ENCODE measurements at regions not wholly inside any gene's neighbourhood (a gene's known extent, or its start where the extent isn't known, plus 50 kb on each side); places are given as distances from the start of the nearest gene placed in this dataset.

DNA sequence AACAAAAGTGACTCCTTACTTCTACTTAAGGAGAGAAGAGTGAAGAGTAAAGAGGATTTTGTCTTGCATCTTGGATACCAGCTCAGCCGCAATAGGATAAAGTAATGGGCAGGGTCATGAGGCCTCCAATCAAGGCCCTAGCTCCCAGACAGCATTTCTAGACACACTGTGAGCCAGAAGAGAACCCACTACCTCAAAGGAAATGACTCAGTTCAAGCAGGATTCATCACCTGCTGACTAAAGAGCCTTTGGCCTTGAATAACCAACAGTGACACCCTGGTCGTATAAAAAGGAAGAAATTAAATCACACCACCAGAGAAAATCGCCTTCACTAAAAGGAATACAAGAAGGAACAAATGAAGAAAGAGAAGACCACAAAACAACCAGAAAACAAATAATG lies 416.1 kb downstream of the PCDH18 start:
- H3K27ac ChIP-seq (ENCODE audit: low read depth in 2 of 2, low read length in 2 of 2) = no peak overlapping the region
- H3K27me3 ChIP-seq (ENCODE audit: control insufficient read depth in 2 of 2, insufficient read depth in 2 of 2, low read length in 2 of 2) = no peaks in the 10 kb centered on the region
- H3K4me1 ChIP-seq (ENCODE audit: control insufficient read depth in 2 of 2, insufficient read depth in 2 of 2, low read length in 2 of 2) = no peaks in the 10 kb centered on the region
- no peaks in the 10 kb centered on the region for H3K9me3 ChIP-seq (ENCODE audit: control insufficient read depth in 2 of 2, low read length in 2 of 2)
- H3K9ac ChIP-seq (ENCODE audit: low read depth in 1 of 2, low read length in 2 of 2) = no peak overlapping the region
- H3K36me3 ChIP-seq (ENCODE audit: control insufficient read depth in 2 of 2, insufficient read depth in 2 of 2, low read length in 2 of 2) = no peaks in the 10 kb centered on the region
- no peak overlapping the region for H3K4me3 ChIP-seq (ENCODE audit: low read length in 2 of 2)

DNA sequence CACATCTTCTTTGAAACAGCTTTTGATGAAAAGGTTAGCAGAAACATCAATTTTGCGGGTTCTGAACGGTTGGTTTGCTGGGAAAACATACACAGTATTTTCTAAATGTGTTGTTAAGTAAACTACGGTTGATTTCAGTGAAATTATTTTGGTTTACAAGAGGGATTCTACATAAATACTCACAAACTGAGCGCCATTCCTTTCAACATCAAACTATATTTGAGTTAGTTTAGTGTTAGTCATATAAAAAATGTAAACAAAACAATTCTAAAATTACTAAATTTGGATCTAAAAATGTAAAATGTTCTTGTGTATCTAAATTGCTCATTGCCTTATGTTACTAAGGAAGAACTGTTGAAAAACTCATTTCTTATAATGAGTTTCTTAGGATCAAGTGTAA lies 425.6 kb downstream of the PCDH18 start:
- H3K9ac ChIP-seq (ENCODE audit: low read depth in 1 of 2, low read length in 2 of 2) = no peak overlapping the region
- no peak overlapping the region for H3K27ac ChIP-seq (ENCODE audit: low read depth in 2 of 2, low read length in 2 of 2)
- no peaks in the 10 kb centered on the region for H3K36me3 ChIP-seq (ENCODE audit: control insufficient read depth in 2 of 2, insufficient read depth in 2 of 2, low read length in 2 of 2)
- H3K4me1 ChIP-seq (ENCODE audit: control insufficient read depth in 2 of 2, insufficient read depth in 2 of 2, low read length in 2 of 2) = no peaks in the 10 kb centered on the region
- no peaks in the 10 kb centered on the region for H3K9me3 ChIP-seq (ENCODE audit: control insufficient read depth in 2 of 2, low read length in 2 of 2)
- H3K4me3 ChIP-seq (ENCODE audit: low read length in 2 of 2) = no peak overlapping the region
- no peaks in the 10 kb centered on the region for H3K27me3 ChIP-seq (ENCODE audit: control insufficient read depth in 2 of 2, insufficient read depth in 2 of 2, low read length in 2 of 2)

DNA sequence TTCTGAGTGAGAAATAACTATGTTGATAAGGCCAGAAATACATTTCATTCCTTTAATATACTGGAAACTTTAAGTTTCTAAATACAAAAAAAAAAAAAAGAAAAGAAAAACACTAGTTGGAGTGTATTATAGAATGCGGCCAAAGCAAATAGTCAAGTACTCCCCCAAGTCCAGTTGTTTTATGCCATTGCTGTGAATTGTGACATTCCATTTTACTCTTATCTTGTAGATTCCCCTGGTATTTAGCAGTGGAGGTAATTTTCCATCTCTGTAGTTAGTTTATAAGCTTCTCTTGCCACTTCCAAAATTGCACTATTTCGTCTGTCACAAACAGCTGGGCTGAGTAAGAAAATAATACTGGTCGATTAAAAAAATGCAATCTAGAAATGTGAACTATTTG lies 426.0 kb downstream of the PCDH18 start:
- H3K4me1 ChIP-seq (ENCODE audit: control insufficient read depth in 2 of 2, insufficient read depth in 2 of 2, low read length in 2 of 2) = no peaks in the 10 kb centered on the region
- H3K9me3 ChIP-seq (ENCODE audit: control insufficient read depth in 2 of 2, low read length in 2 of 2) = no peaks in the 10 kb centered on the region
- no peak overlapping the region for H3K27ac ChIP-seq (ENCODE audit: low read depth in 2 of 2, low read length in 2 of 2)
- H3K9ac ChIP-seq (ENCODE audit: low read depth in 1 of 2, low read length in 2 of 2) = no peak overlapping the region
- H3K36me3 ChIP-seq (ENCODE audit: control insufficient read depth in 2 of 2, insufficient read depth in 2 of 2, low read length in 2 of 2) = no peaks in the 10 kb centered on the region
- H3K4me3 ChIP-seq (ENCODE audit: low read length in 2 of 2) = no peak overlapping the region
- no peaks in the 10 kb centered on the region for H3K27me3 ChIP-seq (ENCODE audit: control insufficient read depth in 2 of 2, insufficient read depth in 2 of 2, low read length in 2 of 2)

DNA sequence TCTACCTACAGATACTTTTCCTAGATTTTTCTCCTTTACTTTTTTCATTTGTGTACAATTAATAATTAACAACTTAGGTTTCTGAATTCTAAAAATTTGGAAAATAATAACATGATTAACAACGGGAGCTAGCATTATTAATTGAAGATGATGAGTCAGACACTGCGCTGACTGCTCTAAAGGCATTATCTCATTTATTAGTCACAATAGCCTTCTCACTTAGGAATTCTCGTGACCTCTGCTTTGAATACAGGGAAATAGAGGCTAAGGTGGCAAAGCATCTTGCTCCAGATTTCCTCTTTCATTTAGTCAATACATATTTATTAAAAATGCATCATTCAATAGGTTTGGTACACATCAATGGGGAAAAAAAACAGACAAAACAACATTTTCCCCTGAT lies 441.3 kb downstream of the PCDH18 start:
- Histone ChIP-seq H3K36me3 (ENCODE audit: control insufficient read depth in 2 of 2, insufficient read depth in 2 of 2, low read length in 2 of 2) (no peaks in the 10 kb centered on the region), H3K9ac (ENCODE audit: low read depth in 1 of 2, low read length in 2 of 2) (no peak overlapping the region), H3K4me3 (ENCODE audit: low read length in 2 of 2) (no peak overlapping the region), H3K27ac (ENCODE audit: low read depth in 2 of 2, low read length in 2 of 2) (no peak overlapping the region), H3K27me3 (ENCODE audit: control insufficient read depth in 2 of 2, insufficient read depth in 2 of 2, low read length in 2 of 2) (no peaks in the 10 kb centered on the region), H3K9me3 (ENCODE audit: control insufficient read depth in 2 of 2, low read length in 2 of 2) (no peaks in the 10 kb centered on the region), H3K4me1 (ENCODE audit: control insufficient read depth in 2 of 2, insufficient read depth in 2 of 2, low read length in 2 of 2) (no peaks in the 10 kb centered on the region)

DNA sequence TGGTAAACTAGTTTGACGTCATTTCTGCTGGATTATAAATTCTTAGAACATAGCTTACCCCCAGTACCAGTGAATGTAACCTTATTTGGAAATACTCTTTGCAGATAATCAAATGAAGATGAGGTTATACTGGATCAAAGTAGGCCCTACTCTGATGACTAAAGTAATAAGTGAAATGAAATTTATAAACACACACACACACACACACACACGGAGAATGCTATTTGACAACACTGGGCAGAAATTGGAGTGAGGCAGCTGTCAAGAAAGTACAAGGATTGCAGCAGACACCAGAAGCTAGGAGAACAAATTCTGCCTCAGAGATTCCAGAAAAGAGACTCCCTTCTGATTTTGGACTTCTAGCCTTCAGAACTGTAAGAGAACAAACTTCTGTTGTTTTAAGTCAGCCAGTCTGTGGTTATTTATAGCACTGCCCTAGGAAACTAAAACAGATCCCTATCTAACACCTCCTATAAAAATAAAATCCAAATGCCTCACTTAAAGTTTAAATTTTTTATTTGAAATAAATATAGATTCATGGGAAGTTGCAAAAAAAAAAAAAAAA lies 448.6 kb downstream of the PCDH18 start:
- Histone ChIP-seq H3K9ac (ENCODE audit: low read depth in 1 of 2, low read length in 2 of 2) (no peak overlapping the region), H3K4me3 (ENCODE audit: low read length in 2 of 2) (no peak overlapping the region), H3K9me3 (ENCODE audit: control insufficient read depth in 2 of 2, low read length in 2 of 2) (no peaks in the 10 kb centered on the region), H3K4me1 (ENCODE audit: control insufficient read depth in 2 of 2, insufficient read depth in 2 of 2, low read length in 2 of 2) (no peaks in the 10 kb centered on the region), H3K36me3 (ENCODE audit: control insufficient read depth in 2 of 2, insufficient read depth in 2 of 2, low read length in 2 of 2) (no peaks in the 10 kb centered on the region), H3K27me3 (ENCODE audit: control insufficient read depth in 2 of 2, insufficient read depth in 2 of 2, low read length in 2 of 2) (no peaks in the 10 kb centered on the region), H3K27ac (ENCODE audit: low read depth in 2 of 2, low read length in 2 of 2) (no peak overlapping the region)

DNA sequence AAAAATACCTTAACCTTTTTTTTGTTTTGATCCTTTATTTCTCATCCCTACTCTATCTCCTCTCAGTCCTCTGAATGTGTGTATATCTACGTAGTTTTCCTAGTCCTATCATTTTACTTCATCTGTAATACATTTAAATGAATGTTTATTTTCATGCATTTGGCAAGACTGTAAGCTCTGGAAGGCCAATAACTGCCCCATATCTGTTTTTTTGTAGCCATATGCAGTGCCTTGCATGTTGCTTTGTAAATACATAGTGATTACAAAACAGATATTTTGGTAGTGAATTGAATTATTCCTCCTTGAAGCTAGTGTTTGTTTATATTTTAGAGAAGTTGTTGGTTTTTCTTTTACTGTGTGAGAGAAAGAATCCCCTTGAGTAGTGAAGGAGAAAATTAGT lies 450.2 kb downstream of the PCDH18 start:
- Histone ChIP-seq H3K4me1 (ENCODE audit: control insufficient read depth in 2 of 2, insufficient read depth in 2 of 2, low read length in 2 of 2) (no peaks in the 10 kb centered on the region), H3K27me3 (ENCODE audit: control insufficient read depth in 2 of 2, insufficient read depth in 2 of 2, low read length in 2 of 2) (no peaks in the 10 kb centered on the region), H3K4me3 (ENCODE audit: low read length in 2 of 2) (no peak overlapping the region), H3K9me3 (ENCODE audit: control insufficient read depth in 2 of 2, low read length in 2 of 2) (no peaks in the 10 kb centered on the region), H3K9ac (ENCODE audit: low read depth in 1 of 2, low read length in 2 of 2) (no peak overlapping the region), H3K36me3 (ENCODE audit: control insufficient read depth in 2 of 2, insufficient read depth in 2 of 2, low read length in 2 of 2) (no peaks in the 10 kb centered on the region), H3K27ac (ENCODE audit: low read depth in 2 of 2, low read length in 2 of 2) (no peak overlapping the region)

DNA sequence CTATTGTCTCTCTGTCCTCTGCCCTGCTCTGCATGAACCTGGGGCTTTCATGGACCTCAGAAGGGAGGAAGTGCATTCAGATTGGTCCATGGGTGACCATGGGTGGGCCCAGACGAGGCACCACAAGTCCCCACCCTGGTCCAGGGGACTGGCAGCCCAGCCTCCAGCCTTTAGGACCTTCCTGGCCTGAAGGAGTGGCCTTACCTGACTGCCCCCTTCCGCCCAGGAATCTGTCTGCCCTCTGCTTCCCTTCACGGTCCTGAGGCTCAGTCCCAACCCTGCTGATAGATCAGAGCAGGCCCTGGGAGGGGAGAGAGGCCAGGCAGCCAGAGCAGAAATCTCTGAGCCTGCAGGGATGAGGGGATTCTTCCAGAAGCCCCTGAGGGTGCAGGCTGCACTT lies 455.4 kb downstream of the PCDH18 start:
- Histone ChIP-seq H3K9me3 (ENCODE audit: control insufficient read depth in 2 of 2, low read length in 2 of 2) (no peaks in the 10 kb centered on the region), H3K4me3 (ENCODE audit: low read length in 2 of 2) (no peak overlapping the region), H3K27me3 (ENCODE audit: control insufficient read depth in 2 of 2, insufficient read depth in 2 of 2, low read length in 2 of 2) (no peaks in the 10 kb centered on the region), H3K9ac (ENCODE audit: low read depth in 1 of 2, low read length in 2 of 2) (no peak overlapping the region), H3K4me1 (ENCODE audit: control insufficient read depth in 2 of 2, insufficient read depth in 2 of 2, low read length in 2 of 2) (no peaks in the 10 kb centered on the region), H3K36me3 (ENCODE audit: control insufficient read depth in 2 of 2, insufficient read depth in 2 of 2, low read length in 2 of 2) (no peaks in the 10 kb centered on the region), H3K27ac (ENCODE audit: low read depth in 2 of 2, low read length in 2 of 2) (no peak overlapping the region)

DNA sequence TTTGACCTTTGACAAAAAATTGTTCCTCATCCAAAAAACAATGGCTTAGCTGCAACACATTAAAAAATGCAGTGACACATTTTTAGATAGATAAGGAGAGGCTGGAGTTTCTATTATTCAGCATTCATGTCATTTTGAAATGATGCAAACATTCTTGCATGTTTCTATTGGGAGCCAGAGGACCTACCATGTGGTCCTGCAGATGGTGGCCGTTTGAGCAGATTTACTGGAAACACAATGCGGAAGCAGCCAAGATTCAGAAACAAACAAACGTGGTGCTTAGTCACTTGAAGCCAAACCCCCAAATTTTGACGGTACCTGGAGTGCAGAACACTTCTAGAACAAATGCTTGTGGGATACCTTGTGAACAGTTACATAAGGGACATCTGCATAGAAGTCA lies 456.7 kb downstream of the PCDH18 start:
- H3K4me3 ChIP-seq (ENCODE audit: low read length in 2 of 2) = no peak overlapping the region
- H3K9ac ChIP-seq (ENCODE audit: low read depth in 1 of 2, low read length in 2 of 2) = no peak overlapping the region
- no peaks in the 10 kb centered on the region for H3K4me1 ChIP-seq (ENCODE audit: control insufficient read depth in 2 of 2, insufficient read depth in 2 of 2, low read length in 2 of 2)
- H3K36me3 ChIP-seq (ENCODE audit: control insufficient read depth in 2 of 2, insufficient read depth in 2 of 2, low read length in 2 of 2) = no peaks in the 10 kb centered on the region
- no peaks in the 10 kb centered on the region for H3K27me3 ChIP-seq (ENCODE audit: control insufficient read depth in 2 of 2, insufficient read depth in 2 of 2, low read length in 2 of 2)
- H3K27ac ChIP-seq (ENCODE audit: low read depth in 2 of 2, low read length in 2 of 2) = no peak overlapping the region
- no peaks in the 10 kb centered on the region for H3K9me3 ChIP-seq (ENCODE audit: control insufficient read depth in 2 of 2, low read length in 2 of 2)

DNA sequence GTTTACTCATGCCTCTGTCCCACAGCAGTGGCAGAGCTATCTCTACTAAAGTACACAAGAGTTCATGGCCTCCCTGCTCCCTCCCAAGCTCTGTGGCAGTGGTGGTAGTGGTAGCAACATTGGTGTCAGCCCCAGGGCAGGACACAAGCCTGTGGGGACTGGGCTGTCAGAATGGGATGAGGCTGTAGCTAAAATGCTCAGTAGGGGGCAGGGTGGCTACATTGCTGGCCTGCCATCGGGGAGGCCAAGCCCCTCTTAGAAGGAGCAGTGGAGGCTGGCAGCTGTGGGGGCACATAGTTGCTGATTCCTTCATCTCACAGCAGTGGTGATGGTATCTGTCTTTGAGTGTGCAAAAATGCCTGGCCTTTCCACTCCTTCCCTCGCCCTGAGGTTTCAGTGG lies 461.7 kb downstream of the PCDH18 start:
- Histone ChIP-seq H3K9ac (ENCODE audit: low read depth in 1 of 2, low read length in 2 of 2) (no peak overlapping the region), H3K27ac (ENCODE audit: low read depth in 2 of 2, low read length in 2 of 2) (no peak overlapping the region), H3K4me3 (ENCODE audit: low read length in 2 of 2) (no peak overlapping the region), H3K4me1 (ENCODE audit: control insufficient read depth in 2 of 2, insufficient read depth in 2 of 2, low read length in 2 of 2) (no peaks in the 10 kb centered on the region), H3K9me3 (ENCODE audit: control insufficient read depth in 2 of 2, low read length in 2 of 2) (no peaks in the 10 kb centered on the region), H3K36me3 (ENCODE audit: control insufficient read depth in 2 of 2, insufficient read depth in 2 of 2, low read length in 2 of 2) (no peaks in the 10 kb centered on the region), H3K27me3 (ENCODE audit: control insufficient read depth in 2 of 2, insufficient read depth in 2 of 2, low read length in 2 of 2) (no peaks in the 10 kb centered on the region)

DNA sequence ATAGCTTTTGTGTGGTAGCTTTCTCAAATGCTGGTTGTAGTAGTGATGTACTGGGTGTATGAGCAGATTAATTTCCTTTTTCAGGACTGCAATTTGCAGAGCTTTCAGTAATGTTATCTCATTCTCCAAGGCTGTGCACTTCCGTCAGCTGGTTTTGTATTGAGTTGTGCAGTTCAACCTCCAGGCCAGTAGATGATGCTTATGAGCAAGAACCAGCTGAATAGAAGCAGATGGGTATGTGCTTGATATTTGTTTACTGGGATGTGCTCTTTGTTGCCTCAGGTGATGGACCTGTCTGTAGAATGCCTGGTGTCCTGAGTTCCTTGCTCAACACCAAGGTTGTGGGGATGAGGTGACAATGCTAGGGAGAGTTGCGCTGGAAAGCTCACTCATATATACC lies 462.8 kb downstream of the PCDH18 start:
- H3K9ac ChIP-seq (ENCODE audit: low read depth in 1 of 2, low read length in 2 of 2) = no peak overlapping the region
- H3K4me1 ChIP-seq (ENCODE audit: control insufficient read depth in 2 of 2, insufficient read depth in 2 of 2, low read length in 2 of 2) = no peaks in the 10 kb centered on the region
- H3K27ac ChIP-seq (ENCODE audit: low read depth in 2 of 2, low read length in 2 of 2) = no peak overlapping the region
- no peak overlapping the region for H3K4me3 ChIP-seq (ENCODE audit: low read length in 2 of 2)
- no peaks in the 10 kb centered on the region for H3K36me3 ChIP-seq (ENCODE audit: control insufficient read depth in 2 of 2, insufficient read depth in 2 of 2, low read length in 2 of 2)
- no peaks in the 10 kb centered on the region for H3K27me3 ChIP-seq (ENCODE audit: control insufficient read depth in 2 of 2, insufficient read depth in 2 of 2, low read length in 2 of 2)
- H3K9me3 ChIP-seq (ENCODE audit: control insufficient read depth in 2 of 2, low read length in 2 of 2) = no peaks in the 10 kb centered on the region

DNA sequence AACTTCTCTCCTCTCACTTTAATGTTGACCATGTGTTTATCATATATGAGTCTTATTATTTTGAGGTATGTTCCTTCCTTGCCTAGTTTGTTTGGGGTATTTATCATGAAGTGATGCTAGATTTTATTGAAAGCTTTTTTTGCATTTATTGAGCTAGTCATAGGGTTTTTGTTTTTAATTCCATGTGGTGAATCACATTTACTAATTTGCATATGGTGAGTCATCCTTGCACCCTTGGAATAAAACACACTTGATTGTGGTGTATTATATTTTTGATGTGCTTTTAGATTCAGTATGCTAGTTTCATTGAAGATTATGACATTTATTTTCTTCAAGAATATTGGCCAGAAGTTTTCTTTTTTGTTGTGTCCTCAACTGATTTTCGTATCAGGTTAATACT lies 464.6 kb downstream of the PCDH18 start:
- H3K9me3 ChIP-seq (ENCODE audit: control insufficient read depth in 2 of 2, low read length in 2 of 2) = no peaks in the 10 kb centered on the region
- no peaks in the 10 kb centered on the region for H3K4me1 ChIP-seq (ENCODE audit: control insufficient read depth in 2 of 2, insufficient read depth in 2 of 2, low read length in 2 of 2)
- no peak overlapping the region for H3K4me3 ChIP-seq (ENCODE audit: low read length in 2 of 2)
- no peaks in the 10 kb centered on the region for H3K27me3 ChIP-seq (ENCODE audit: control insufficient read depth in 2 of 2, insufficient read depth in 2 of 2, low read length in 2 of 2)
- no peak overlapping the region for H3K27ac ChIP-seq (ENCODE audit: low read depth in 2 of 2, low read length in 2 of 2)
- H3K36me3 ChIP-seq (ENCODE audit: control insufficient read depth in 2 of 2, insufficient read depth in 2 of 2, low read length in 2 of 2) = no peaks in the 10 kb centered on the region
- no peak overlapping the region for H3K9ac ChIP-seq (ENCODE audit: low read depth in 1 of 2, low read length in 2 of 2)

All from mucosa of rectum (tissue), 2 donors.